HG03039 (cell line): ENCODE measurements at regions not wholly inside any gene's neighbourhood (a gene's known extent, or its start where the extent isn't known, plus 50 kb on each side); places are given as distances from the start of the nearest gene placed in this dataset.

Source experiments
- ATAC-seq: cut with Tn5 transposase; IDR thresholded peaks from one replicate; pipeline ENCODE4 v1.9.1; 2021; ENCODE audit warnings: mild to moderate bottlenecking, moderate library complexity; ENCODE audit not compliant: unreplicated experiment

DNA sequence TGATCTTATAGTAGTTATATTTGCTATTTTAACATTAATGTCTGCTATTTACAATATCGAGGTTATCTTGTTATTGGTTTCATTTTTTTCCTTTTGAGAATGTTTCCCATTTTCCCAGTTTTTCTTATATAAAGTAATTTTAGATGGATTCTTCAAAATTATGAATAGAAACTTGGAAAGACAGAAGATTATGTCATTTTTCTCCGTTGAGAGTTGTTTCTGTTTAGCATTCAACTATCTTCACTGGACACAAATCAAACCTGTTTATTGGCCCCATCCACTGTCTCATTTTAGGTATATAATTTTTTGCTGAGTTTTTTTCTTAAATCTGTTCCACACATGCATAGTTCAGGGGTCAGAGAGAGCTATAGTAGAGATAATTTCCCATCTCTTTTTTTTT is 1430.9 kb upstream of the MIR17HG start:
- no peak for ATAC-seq

- no peak for ATAC-seq
Observed at GRCh38 chr13:89920461-89920860, 1427.0 kb upstream of the MIR17HG start.

DNA sequence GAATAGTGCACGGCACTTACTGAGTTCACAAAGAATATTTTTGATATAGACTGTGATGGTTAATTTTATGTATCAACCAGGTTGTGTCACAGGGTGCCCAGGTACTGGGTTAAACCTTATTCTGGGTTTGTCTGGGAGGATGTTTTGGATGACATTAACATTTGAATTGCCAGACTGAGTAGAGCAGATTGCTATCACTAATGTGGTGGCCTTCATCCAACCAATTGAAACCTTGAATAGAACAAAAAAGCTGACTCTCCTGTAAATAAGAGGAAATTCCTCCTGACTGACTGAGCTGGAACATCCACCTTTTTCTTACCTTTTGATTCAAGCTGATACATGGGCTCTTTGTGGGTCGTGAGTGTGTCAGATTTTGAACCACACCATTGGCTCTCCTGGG is 1424.4 kb upstream of the MIR17HG start:
- ATAC-seq, result no peak

GRCh38 chr13:89923736-89924135 is 1423.8 kb upstream of the MIR17HG start:
- ATAC-seq, result no peak

- no peak for ATAC-seq
Observed at GRCh38 chr13:89925107-89925506, 1422.4 kb upstream of the MIR17HG start.

DNA sequence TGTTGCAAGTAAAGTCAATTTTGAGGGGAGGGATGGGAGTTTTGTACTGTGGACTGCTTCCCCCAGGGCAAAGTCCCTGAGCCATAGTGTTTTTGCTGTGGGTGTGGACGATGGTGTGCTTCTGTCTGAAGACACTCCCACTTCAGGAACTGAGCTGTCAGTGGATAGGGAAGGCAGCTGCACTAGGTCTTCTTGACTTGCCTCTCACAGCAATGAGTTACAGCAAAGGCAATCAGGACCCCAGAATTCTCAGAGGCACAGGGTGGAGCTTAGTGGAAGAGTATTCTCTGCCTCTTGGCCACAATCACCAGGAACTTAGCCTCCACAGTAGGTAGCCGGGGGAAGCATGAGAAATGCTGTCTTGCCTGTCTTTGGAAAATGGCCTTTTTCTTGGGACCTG is 1416.6 kb upstream of the MIR17HG start:
- no peak for ATAC-seq

DNA sequence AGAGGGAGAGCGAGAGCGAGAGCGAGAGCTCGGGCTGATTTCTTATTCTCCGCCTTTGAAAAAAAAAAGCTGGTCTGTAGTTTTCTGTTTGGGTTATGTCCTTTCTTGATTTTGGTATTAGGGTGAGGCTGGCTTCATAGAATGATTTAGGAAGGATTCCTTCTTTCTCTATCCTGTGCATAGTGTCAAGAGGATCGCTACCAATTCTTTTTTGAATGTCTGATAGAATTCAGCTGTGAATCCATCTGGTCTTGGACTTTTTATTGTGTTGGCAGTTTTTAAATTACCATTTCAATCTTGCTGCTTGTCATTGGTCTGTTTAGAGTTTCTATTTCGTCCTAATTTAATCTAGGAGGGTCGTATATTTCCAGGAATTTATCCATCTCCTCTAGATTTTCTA is 1414.6 kb upstream of the MIR17HG start:
- no peak for ATAC-seq

DNA sequence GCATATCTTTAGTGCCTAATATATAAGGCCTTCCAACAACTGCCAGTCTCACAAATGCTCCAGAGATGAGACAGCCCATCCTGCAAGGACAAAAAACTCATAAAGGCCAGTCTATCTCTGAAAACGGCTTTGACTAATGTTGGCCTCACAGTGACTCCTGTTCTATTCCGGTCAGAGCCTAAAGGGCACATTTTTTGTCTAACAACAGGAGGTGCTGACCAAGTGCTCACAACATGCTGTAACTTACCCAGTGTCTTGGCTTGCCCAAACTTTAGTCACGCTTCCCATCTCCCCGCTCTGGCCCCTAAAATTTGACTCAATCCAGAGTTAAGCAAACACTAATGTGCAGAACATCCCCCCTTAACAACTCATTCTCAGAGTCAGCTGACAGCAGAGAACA is 1411.2 kb upstream of the MIR17HG start:
- ATAC-seq, result no peak

- ATAC-seq, result no peak
Observed at GRCh38 chr13:89937420-89937819, 1410.1 kb upstream of the MIR17HG start.

DNA sequence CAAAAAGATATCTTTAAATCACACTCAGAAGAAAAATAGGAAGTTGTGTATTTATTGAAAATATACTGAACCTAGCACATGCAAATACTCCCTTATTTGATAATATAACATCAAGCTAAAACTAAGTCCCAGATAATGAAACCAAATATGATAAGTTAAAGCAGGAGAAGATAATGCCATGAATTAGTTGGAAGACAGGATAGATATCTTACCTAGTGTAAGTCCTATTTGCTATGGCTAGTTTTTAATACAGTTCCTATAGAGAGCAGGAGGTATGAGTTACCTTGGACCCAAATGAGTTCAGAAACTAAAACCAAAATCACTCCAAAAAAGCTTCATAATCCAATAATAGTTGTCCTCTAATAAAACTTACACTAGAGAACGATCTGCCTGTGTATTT is 1407.1 kb upstream of the MIR17HG start:
- ATAC-seq, result no peak

- ATAC-seq, result no peak
Observed at GRCh38 chr13:89943139-89943538, 1404.3 kb upstream of the MIR17HG start.

DNA sequence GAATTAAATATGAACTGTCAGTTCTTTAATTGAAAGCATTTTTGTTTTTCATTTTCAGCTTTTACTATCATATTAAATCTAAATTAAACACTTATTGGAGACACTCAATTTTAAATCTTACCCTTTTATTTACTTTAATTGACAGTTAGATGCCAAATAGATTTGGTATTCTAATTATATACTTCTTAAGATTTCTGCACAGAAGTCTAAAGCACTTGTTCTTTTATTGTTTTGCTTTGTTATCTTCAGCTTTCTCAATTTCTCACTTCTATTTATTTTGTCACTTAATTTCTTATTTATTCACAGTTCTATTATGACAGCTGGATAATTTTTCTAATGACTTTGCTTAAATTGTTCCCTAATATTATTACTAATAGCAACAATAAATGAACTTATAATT is 1397.3 kb upstream of the MIR17HG start:
- no peak for ATAC-seq

- no peak for ATAC-seq
Observed at GRCh38 chr13:89951341-89951740, 1396.1 kb upstream of the MIR17HG start.

DNA sequence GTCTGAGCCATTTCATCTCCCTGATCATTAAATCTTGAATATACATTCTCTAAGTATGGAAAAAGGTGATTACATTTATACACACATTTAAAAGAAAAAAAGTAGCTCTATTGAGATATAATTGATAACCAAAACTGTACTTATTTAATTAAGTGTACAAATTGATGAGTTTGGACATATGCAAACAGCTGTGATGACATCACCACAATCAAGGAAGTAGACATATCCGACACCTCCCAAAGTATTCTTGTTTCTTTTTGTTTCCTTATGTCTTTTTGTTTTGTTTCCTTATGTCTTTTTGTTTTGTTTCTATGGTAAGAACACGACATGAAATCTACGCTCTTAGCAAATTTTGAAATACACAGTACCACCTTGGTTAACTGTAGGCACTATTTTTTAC is 1393.9 kb upstream of the MIR17HG start:
- ATAC-seq, result no peak

DNA sequence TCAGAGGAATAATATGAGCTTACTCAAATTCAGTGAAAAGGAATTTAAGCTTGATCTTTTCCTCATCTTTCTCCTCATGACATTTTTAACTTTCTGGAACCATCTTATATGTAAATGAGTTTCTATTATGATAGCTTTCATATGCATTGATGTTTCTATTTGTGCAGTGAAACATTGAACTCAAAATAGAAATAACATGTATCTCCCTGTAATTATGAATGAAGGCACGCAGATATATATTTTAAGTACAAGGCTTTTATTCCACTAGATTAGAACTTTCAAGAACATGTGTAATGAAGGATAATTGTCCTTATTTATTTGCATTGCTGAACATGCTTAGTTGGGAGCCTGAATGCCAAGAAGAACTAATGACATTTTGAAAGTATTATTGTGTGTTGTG is 1391.7 kb upstream of the MIR17HG start:
- ATAC-seq, result no peak

GRCh38 chr13:89959074-89959473 is 1388.4 kb upstream of the MIR17HG start:
- no peak for ATAC-seq

GRCh38 chr13:89965252-89965651 is 1382.2 kb upstream of the MIR17HG start:
- no peak for ATAC-seq

GRCh38 chr13:89966524-89966923 is 1381.0 kb upstream of the MIR17HG start:
- no peak for ATAC-seq

DNA sequence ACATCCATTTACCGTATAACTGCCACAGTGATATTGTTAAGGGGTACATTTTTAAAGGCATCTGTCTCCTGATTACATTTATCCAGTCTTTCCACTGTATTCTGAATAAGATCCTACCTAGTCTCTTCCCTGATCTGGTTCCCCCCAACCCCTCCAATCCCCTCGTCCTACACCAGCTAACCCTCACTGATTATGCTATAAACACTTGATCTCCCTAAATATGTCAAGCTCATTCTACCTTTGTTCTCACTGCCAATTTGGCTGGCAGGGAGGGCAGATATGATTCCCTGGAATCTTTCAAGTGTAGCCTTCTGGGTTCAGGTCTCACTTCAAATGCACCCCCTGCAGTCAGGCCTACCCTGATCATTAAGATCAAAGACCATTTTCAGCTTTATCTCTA is 1379.8 kb upstream of the MIR17HG start:
- no peak for ATAC-seq

DNA sequence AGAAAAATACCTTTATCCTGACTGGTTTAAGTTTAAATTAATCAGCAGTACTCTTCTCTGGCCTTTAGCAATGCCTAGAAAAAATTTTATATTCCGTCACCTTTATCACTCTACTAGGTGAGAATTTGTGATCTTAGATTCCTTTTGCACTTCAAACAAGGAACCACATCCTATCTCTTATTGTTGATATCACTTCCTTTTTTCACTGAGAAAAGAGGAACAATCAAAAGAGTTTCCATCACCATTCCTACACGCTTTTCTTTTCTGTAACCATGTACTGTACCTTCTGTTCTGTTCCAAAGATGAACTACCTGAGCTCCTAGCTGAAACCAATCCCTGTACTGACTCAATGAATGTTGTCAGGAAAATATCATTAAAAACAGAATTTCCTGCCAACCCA is 1379.0 kb upstream of the MIR17HG start:
- ATAC-seq, result no peak

DNA sequence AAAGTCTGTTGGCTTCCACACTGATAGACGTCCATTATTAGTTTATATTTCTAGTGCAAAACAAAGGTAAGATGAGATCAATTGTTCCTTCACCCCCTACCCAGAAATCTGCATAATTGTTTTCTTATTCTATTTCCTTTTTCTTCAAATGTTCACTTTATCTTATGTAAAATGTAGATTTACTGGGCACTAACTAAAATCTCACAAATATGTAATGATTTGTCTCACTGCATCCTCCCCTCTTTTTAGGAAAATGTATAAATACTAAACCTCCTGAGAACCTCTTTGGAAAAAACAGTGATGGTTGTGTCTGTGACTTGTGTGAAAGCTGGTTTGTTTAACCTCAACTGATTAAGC is 1377.2 kb upstream of the MIR17HG start:
- ATAC-seq, result no peak

- ATAC-seq, result no peak
Observed at GRCh38 chr13:89977203-89977602, 1370.3 kb upstream of the MIR17HG start.

DNA sequence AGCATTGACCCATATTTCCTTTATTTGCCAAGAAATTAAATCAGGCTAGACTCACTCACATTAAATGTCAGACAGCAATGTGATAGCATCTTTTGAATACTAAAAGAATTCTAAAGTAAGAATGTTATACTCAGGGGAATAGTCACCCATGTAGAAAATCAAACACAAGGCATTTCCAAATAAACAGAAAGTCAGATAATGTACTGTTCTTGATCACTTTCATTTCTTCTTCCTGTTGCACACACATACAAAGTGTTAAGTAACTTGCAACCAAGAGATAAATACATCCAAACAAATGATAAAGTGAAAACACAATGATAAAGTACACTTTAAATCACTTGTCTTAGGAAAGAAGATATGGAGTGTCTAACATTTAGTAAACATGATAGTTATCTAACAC is 1366.6 kb upstream of the MIR17HG start:
- ATAC-seq, result no peak
